ENCODE measurements at regions not wholly inside any gene's neighbourhood (a gene's known extent, or its start where the extent isn't known, plus 50 kb on each side); places are given as distances from the start of the nearest gene placed in this dataset.

DNA sequence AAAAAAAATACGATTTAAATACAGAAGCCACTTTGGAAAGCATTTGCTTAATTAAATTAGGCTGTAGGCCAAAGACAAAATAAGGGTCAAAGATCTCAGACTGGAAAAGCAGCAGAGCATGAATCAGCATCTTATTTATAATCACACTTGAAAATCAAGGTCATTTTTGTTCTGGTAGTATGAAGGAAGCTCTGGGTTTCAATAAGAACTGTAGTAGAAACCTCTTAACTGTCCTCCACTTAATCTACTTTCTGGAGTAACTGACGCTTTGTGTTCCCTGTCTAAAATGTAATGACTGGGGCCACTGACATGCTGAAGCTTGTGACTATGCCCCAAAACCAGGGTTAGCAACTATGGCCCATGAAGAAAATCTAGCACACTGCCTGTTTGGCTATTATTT, 450.7 kb upstream of the ZP4 start:
- no peak for DNase-seq (ENCODE audit: insufficient read length, low spot score, missing footprints)
- no peak overlapping the region for H3K4me3 ChIP-seq (ENCODE audit: insufficient read depth, low read length)
- no peaks in the 10 kb centered on the region for H4K20me1 ChIP-seq (ENCODE audit: insufficient read depth, low read length)
- H3K27ac ChIP-seq (ENCODE audit: low read depth, low read length) = no peak overlapping the region
- H3K4me2 ChIP-seq (ENCODE audit: insufficient read depth, low read length) = no peak overlapping the region
- H3K4me1 ChIP-seq (ENCODE audit: insufficient read depth, low read length) = no peaks in the 10 kb centered on the region
- no peaks in the 10 kb centered on the region for H3K9me3 ChIP-seq (ENCODE audit: low read depth, low read length)
- no peaks in the 10 kb centered on the region for H3K36me3 ChIP-seq (ENCODE audit: insufficient read depth, low read length)
- TF ChIP-seq, protein P1, sequence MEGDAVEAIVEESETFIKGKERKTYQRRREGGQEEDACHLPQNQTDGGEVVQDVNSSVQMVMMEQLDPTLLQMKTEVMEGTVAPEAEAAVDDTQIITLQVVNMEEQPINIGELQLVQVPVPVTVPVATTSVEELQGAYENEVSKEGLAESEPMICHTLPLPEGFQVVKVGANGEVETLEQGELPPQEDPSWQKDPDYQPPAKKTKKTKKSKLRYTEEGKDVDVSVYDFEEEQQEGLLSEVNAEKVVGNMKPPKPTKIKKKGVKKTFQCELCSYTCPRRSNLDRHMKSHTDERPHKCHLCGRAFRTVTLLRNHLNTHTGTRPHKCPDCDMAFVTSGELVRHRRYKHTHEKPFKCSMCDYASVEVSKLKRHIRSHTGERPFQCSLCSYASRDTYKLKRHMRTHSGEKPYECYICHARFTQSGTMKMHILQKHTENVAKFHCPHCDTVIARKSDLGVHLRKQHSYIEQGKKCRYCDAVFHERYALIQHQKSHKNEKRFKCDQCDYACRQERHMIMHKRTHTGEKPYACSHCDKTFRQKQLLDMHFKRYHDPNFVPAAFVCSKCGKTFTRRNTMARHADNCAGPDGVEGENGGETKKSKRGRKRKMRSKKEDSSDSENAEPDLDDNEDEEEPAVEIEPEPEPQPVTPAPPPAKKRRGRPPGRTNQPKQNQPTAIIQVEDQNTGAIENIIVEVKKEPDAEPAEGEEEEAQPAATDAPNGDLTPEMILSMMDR (IDR thresholded peaks at IDR 0.05; ENCODE audit: extremely low read depth, low read depth, low read length) = no peak
- H2AFZ ChIP-seq (ENCODE audit: low read length) = no peak overlapping the region
- no peaks in the 10 kb centered on the region for H3K27me3 ChIP-seq (ENCODE audit: insufficient read depth, low read length)
- H3K79me2 ChIP-seq (ENCODE audit: insufficient read depth, low read length) = no peaks in the 10 kb centered on the region

DNA sequence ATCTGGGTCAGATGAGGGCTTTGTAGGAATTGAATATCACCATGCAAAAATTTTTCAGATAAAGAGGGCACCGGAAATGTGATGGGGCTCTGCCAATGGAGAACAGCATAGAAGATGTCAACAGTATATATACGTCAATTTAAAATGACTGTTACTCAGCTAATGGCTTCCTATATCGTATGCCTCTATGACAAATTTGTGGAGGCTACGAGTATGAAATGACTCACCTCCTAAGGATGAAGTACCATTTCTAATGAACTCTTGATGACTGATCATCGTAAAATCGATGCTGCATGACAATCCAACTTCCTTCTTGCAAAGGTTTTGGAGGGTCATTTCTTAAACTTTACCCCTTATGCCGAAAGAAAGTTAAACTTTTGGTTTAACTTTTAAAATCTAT, 450.3 kb upstream of the ZP4 start:
- Histone ChIP-seq H3K27ac (ENCODE audit: low read depth, low read length) (no peak overlapping the region), H3K27me3 (ENCODE audit: insufficient read depth, low read length) (no peaks in the 10 kb centered on the region), H3K4me1 (ENCODE audit: insufficient read depth, low read length) (no peaks in the 10 kb centered on the region), H3K79me2 (ENCODE audit: insufficient read depth, low read length) (no peaks in the 10 kb centered on the region), H3K36me3 (ENCODE audit: insufficient read depth, low read length) (no peaks in the 10 kb centered on the region), H4K20me1 (ENCODE audit: insufficient read depth, low read length) (no peaks in the 10 kb centered on the region), H3K4me3 (ENCODE audit: insufficient read depth, low read length) (no peak overlapping the region), H2AFZ (ENCODE audit: low read length) (no peak overlapping the region), H3K4me2 (ENCODE audit: insufficient read depth, low read length) (no peak overlapping the region), H3K9me3 (ENCODE audit: low read depth, low read length) (no peaks in the 10 kb centered on the region)
- TF ChIP-seq, protein P1 (IDR thresholded peaks at IDR 0.05; ENCODE audit: extremely low read depth, low read depth, low read length) = no peak
- no peak for DNase-seq (ENCODE audit: insufficient read length, low spot score, missing footprints)

DNA sequence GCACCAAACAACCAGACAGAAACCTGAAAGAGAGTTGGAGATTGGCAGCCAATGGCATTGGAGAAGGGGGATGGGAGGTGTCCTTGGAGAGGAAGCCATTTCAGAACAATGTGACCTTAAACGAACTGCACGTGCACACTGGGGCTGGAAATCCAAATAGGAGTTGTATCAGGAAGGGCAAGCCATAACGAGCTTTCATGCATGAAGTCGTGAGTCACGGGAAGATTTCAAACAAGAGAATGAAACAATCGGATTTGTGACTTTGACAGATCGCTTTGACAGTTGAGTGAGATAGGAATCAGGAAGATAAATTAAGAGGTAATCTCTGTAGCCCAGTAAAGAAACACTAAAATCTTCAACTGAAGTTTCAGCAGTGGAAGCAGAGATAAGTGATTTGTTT, 445.8 kb upstream of the ZP4 start:
- Histone ChIP-seq H3K79me2 (ENCODE audit: insufficient read depth, low read length) (no peaks in the 10 kb centered on the region), H3K27me3 (ENCODE audit: insufficient read depth, low read length) (no peaks in the 10 kb centered on the region), H4K20me1 (ENCODE audit: insufficient read depth, low read length) (no peaks in the 10 kb centered on the region), H3K4me1 (ENCODE audit: insufficient read depth, low read length) (no peaks in the 10 kb centered on the region), H3K36me3 (ENCODE audit: insufficient read depth, low read length) (no peaks in the 10 kb centered on the region), H3K4me2 (ENCODE audit: insufficient read depth, low read length) (no peak overlapping the region), H3K9me3 (ENCODE audit: low read depth, low read length) (no peaks in the 10 kb centered on the region), H3K4me3 (ENCODE audit: insufficient read depth, low read length) (no peak overlapping the region), H3K27ac (ENCODE audit: low read depth, low read length) (no peak overlapping the region), H2AFZ (ENCODE audit: low read length) (no peak overlapping the region)
- TF ChIP-seq, protein P1 (IDR thresholded peaks at IDR 0.05; ENCODE audit: extremely low read depth, low read depth, low read length) = no peak
- DNase-seq (ENCODE audit: insufficient read length, low spot score, missing footprints) = no peak

DNA sequence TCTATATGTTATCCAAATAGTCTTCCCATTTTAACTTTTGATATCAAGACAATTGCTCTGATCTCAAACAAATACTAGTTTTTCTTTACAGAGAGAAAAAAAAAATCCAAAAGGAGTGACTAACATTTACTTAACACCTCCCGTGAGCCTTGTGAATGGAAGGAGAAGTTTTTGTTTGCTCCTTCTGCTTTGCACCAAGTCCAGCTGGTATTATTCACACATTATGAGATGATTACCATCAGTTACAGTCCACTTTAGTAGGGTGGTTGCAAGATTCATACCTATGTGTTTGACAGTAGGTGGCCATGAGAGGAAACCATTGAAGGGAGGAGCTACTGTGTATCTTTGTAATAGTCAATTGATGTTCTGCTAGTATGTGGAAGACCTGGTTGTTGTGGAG, 443.4 kb upstream of the ZP4 start:
- Histone ChIP-seq H3K27ac (ENCODE audit: low read depth, low read length) (no peak overlapping the region), H3K4me2 (ENCODE audit: insufficient read depth, low read length) (no peak overlapping the region), H3K4me3 (ENCODE audit: insufficient read depth, low read length) (no peak overlapping the region), H3K36me3 (ENCODE audit: insufficient read depth, low read length) (no peaks in the 10 kb centered on the region), H3K27me3 (ENCODE audit: insufficient read depth, low read length) (no peaks in the 10 kb centered on the region), H3K79me2 (ENCODE audit: insufficient read depth, low read length) (no peaks in the 10 kb centered on the region), H3K9me3 (ENCODE audit: low read depth, low read length) (no peaks in the 10 kb centered on the region), H2AFZ (ENCODE audit: low read length) (no peak overlapping the region), H4K20me1 (ENCODE audit: insufficient read depth, low read length) (no peaks in the 10 kb centered on the region), H3K4me1 (ENCODE audit: insufficient read depth, low read length) (peaks cover 8% of the 10 kb centered on the region)
- TF ChIP-seq, protein P1 (IDR thresholded peaks at IDR 0.05; ENCODE audit: extremely low read depth, low read depth, low read length) = no peak
- DNase-seq (ENCODE audit: insufficient read length, low spot score, missing footprints) = no peak
